ENCODE measurements at regions not wholly inside any gene's neighbourhood (a gene's known extent, or its start where the extent isn't known, plus 50 kb on each side); places are given as distances from the start of the nearest gene placed in this dataset.

- DNase-seq, result no peak
These were observed 342.5 kb upstream of the NXPH2 start for GRCh38 chr2:139122711-139123158.

GRCh38 chr2:139099721-139100120 is 319.5 kb upstream of the NXPH2 start:
- no peak for DNase-seq

GRCh38 chr2:139098961-139099360 is 318.8 kb upstream of the NXPH2 start:
- no peak for DNase-seq

GRCh38 chr2:139083121-139083520 is 302.9 kb upstream of the NXPH2 start:
- DNase-seq, result peak; percentile 18

DNA sequence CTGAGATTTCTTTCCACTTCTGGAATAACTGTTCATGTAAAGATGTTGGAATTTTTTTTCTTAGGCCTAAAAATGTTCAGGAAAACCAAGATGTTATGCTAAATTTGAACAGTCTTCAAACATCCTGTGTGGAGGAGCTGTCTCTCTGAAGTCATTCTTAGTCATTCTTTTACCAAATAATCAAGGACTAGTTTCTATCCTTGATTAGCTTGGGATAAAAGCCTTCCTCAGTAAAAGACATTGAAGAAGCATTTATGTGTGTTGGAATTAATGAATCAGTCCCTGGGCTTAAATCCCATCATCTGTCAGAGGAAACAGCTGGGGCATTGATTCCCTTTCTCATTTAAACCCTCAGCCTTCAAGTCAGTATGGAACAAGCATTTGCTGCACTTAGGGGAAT is 300.1 kb upstream of the NXPH2 start:
- DNase-seq, result no peak

- DNase-seq, result no peak
These were observed 299.1 kb upstream of the NXPH2 start for GRCh38 chr2:139079311-139079710.

- peak; percentile 20 for DNase-seq
These were observed 298.2 kb upstream of the NXPH2 start for GRCh38 chr2:139078376-139078775.

GRCh38 chr2:139077099-139077737 is 297.0 kb upstream of the NXPH2 start:
- DNase-seq, result no peak

GRCh38 chr2:139067874-139068273 is 287.7 kb upstream of the NXPH2 start:
- DNase-seq, result no peak

GRCh38 chr2:139067072-139067471 is 286.9 kb upstream of the NXPH2 start:
- no peak for DNase-seq

- no peak for DNase-seq
These were observed 284.0 kb upstream of the NXPH2 start for GRCh38 chr2:139064159-139064558.

DNA sequence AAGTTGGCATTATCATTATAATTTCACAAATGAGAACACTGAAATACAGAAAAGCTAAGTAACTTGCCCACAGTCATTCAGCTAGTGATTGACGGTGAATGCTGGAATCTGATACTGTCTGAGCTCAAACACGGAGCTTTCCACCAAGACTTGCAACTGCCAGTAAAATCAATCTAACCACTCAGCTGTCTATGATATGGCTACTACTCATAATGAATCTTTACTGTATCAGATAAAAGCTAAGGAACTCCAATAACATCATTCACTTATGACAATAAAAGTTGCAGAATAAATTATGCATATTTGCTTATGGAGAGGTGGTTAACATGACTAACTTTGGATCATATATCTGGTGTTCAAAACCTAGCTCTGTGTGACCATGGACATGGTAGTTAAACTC is 279.4 kb upstream of the NXPH2 start:
- DNase-seq, result no peak

GRCh38 chr2:139055202-139055601 is 275.0 kb upstream of the NXPH2 start:
- DNase-seq, result peak; percentile 26

- DNase-seq, result no peak
These were observed 267.8 kb upstream of the NXPH2 start for GRCh38 chr2:139048017-139048416.

DNA sequence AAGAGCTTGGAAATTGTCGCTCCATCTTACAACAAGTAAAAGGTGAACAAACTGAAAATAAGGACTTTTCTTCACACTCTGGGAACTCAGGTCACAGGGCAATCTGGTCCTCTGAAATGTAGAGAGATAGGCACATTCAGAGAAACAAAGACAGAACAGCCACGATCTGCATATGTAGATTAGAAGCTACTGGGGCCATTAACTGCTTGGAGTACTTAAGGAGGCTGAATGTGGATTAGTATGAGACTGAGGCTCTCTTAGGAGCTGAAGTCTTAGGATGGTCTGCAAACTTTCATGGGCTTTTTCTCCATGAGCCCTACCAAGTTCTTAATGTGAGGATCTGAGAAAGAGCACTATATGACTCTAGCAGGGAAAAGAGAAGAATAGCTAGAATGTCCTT is 265.3 kb upstream of the NXPH2 start:
- no peak for DNase-seq

- no peak for DNase-seq
These were observed 253.9 kb upstream of the NXPH2 start for GRCh38 chr2:139034064-139034463.

DNA sequence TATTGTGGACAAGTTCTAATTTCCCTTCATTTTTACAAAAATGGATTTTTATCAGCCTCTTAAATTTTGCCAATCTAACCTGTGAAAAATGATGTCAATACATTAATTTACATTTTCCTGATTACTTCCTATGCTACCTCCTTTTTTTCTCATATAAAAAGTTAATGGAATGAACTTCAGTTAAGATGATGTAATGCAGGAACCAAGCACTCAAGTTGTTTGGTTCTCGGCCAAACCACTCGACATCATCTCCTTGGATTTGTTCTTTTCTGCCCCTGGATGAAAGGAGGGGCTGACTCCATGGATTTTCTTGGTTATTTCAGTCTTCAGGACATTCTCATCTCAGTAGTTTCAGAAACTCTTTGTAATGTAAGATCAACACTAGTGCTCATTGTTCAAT is 253.1 kb upstream of the NXPH2 start:
- DNase-seq, result no peak

GRCh38 chr2:139031722-139032121 is 251.5 kb upstream of the NXPH2 start:
- DNase-seq, result peak; percentile 3

DNA sequence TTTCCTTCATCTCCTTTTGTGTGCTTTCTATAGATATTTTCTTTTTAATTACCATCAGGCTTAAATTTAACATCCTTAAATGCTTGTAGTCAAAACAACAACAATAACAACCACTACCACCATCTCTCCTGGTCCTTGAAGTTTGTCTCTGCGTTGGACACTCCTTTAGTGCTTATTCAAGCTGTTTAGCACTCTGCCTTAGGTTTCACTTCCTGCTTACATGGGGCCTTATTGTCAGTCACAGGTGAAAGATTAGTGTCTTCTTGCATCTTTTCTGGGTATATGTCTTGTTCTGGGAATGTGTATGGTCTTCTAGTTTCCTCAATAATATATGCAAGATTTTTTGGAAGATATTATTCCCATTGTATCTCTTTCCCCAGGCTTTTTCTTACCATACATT is 240.1 kb upstream of the NXPH2 start:
- no peak for DNase-seq

- no peak for DNase-seq
These were observed 238.1 kb upstream of the NXPH2 start for GRCh38 chr2:139018252-139018651.

GRCh38 chr2:139007130-139007529 is 226.9 kb upstream of the NXPH2 start:
- DNase-seq, result no peak

- no peak for DNase-seq
These were observed 220.1 kb upstream of the NXPH2 start for GRCh38 chr2:139000131-139000785.

- no peak for DNase-seq
These were observed 217.8 kb upstream of the NXPH2 start for GRCh38 chr2:138997856-138998517.

DNA sequence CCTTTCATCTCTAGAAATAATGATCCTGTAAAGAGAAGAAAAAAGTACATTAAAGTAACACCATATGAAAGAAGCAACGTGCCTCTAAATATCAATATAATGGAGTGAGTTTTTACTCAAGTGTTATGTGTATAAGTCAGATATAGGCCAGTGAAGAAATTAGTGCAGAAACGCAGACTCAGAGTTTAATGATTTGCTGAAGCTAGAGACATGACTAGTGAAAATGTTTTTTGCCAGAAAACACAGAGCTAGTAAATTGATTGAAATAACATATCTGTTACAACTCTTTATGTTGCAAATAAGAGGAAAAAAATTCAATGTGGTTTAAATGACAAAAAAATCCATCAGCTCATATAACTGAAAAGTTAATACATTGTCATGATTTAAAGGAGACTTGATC is 217.2 kb upstream of the NXPH2 start:
- DNase-seq, result no peak

All from retina (tissue), 1 donor.